Lower leg skin (tissue), 3 donors: ENCODE measurements at regions not wholly inside any gene's neighbourhood (a gene's known extent, or its start where the extent isn't known, plus 50 kb on each side); places are given as distances from the start of the nearest gene placed in this dataset.

ENCODE experiments used
- CTCF ChIP-seq, 3 donors: fragments of 450-650 bp; IDR thresholded peaks; one replicate each; pipeline ENCODE4 v1.5.1; 2016; ENCODE audit warnings: antibody characterized with exemption in 3 of 3, mild to moderate bottlenecking in 3 of 3, moderate library complexity in 2 of 3
- POLR2A ChIP-seq, 2 donors: fragments of 450-650 bp; IDR thresholded peaks; one replicate each; pipeline ENCODE4 v1.6.1; 2016 to 2017; ENCODE audit warnings: antibody characterized with exemption in 2 of 2, mild to moderate bottlenecking in 1 of 2, moderate library complexity in 1 of 2

GRCh38 chr17:51365090-51365489 is 104.7 kb downstream of the UTP18 start:
- TF ChIP-seq CTCF (IDR thresholded peaks at IDR 0.05): no peak
- no peak for TF ChIP-seq POLR2A (IDR thresholded peaks at IDR 0.05)
